ENCODE measurements at regions not wholly inside any gene's neighbourhood (a gene's known extent, or its start where the extent isn't known, plus 50 kb on each side); places are given as distances from the start of the nearest gene placed in this dataset.

GRCh38 chr1:117271129-117271528 lies 60.4 kb upstream of the VTCN1 start:
- TF ChIP-seq NFRKB (IDR thresholded peaks at IDR 0.05) (no peak), BHLHE40 (IDR thresholded peaks at IDR 0.05; ENCODE audit: borderline replicate concordance) (no peak), FOXM1 (IDR thresholded peaks at IDR 0.05; ENCODE audit: borderline replicate concordance) (no peak)
